HEK293T (cell line): ENCODE measurements at regions not wholly inside any gene's neighbourhood (a gene's known extent, or its start where the extent isn't known, plus 50 kb on each side); places are given as distances from the start of the nearest gene placed in this dataset.

Experiments
- CTCF ChIA-PET: fragments of 350-600 bp; formaldehyde crosslinking; extraction: SDS; loops from one replicate; lab custom pipeline; 2021; ENCODE audit warnings: antibody characterized with exemption, inconsistent platforms; lab: Yijun Ruan, JAX
- POLR2A ChIA-PET: fragments of 350-600 bp; formaldehyde crosslinking; extraction: SDS; loops from one replicate; lab custom pipeline; 2020; ENCODE audit warnings: antibody characterized with exemption, inconsistent platforms; lab: Yijun Ruan, JAX
- DNase-seq: peaks from one replicate; pipeline ENCODE4 v3.0.0; 2012; ENCODE audit warnings: mixed read lengths; ENCODE audit errors: extremely low spot score
- ARNT ChIP-seq: fragments of 450-650 bp; IDR thresholded peaks from 2 replicates; pipeline ENCODE4 v1.6.1; 2017; ENCODE audit warnings: mild to moderate bottlenecking
- BHLHE40 ChIP-seq: fragments of 450-650 bp; IDR thresholded peaks from 2 replicates; pipeline ENCODE4 v1.6.1; 2016; ENCODE audit warnings: mild to moderate bottlenecking, moderate library complexity, borderline replicate concordance
- CTBP1 ChIP-seq: fragments of 450-650 bp; IDR thresholded peaks from 2 replicates; pipeline ENCODE4 v1.6.1; 2016; ENCODE audit warnings: borderline replicate concordance
- ELF4 ChIP-seq: fragments of 450-650 bp; IDR thresholded peaks from 2 replicates; pipeline ENCODE4 v1.6.1; 2017; ENCODE audit warnings: antibody characterized with exemption
- FOXA1 ChIP-seq: fragments of 450-650 bp; IDR thresholded peaks from 2 replicates; pipeline ENCODE4 v1.6.1; 2016; ENCODE audit warnings: mild to moderate bottlenecking
- FOXK2 ChIP-seq: fragments of 450-650 bp; IDR thresholded peaks from 2 replicates; pipeline ENCODE4 v1.6.1; 2016; ENCODE audit warnings: mild to moderate bottlenecking
- FOXM1 ChIP-seq: fragments of 450-650 bp; IDR thresholded peaks from 2 replicates; pipeline ENCODE4 v1.6.1; 2017; ENCODE audit warnings: mild to moderate bottlenecking, borderline replicate concordance
- HDGF ChIP-seq: fragments of 450-650 bp; IDR thresholded peaks from 2 replicates; pipeline ENCODE4 v1.6.1; 2017; ENCODE audit warnings: antibody characterized with exemption, borderline replicate concordance
- L3MBTL2 ChIP-seq: fragments of 450-650 bp; conservative IDR thresholded peaks from 2 replicates; pipeline ENCODE4 v1.6.1; 2016; ENCODE audit warnings: mild to moderate bottlenecking
- LEF1 ChIP-seq: fragments of 450-650 bp; IDR thresholded peaks from 2 replicates; pipeline ENCODE4 v1.6.1; 2017; ENCODE audit warnings: mild to moderate bottlenecking, borderline replicate concordance
- NFRKB ChIP-seq: fragments of 450-650 bp; IDR thresholded peaks from 2 replicates; pipeline ENCODE4 v1.6.1; 2016; ENCODE audit warnings: mild to moderate bottlenecking, moderate library complexity
- SP1 ChIP-seq: fragments of 450-650 bp; IDR thresholded peaks from 2 replicates; pipeline ENCODE4 v1.6.1; 2017
- SUZ12 ChIP-seq: fragments of 450-650 bp; IDR thresholded peaks from 2 replicates; pipeline ENCODE4 v1.6.1; 2016; ENCODE audit warnings: mild to moderate bottlenecking
- TARDBP ChIP-seq: fragments of 450-650 bp; IDR thresholded peaks from 2 replicates; pipeline ENCODE4 v1.6.1; 2016
- ZNF384 ChIP-seq: fragments of 450-650 bp; IDR thresholded peaks from 2 replicates; pipeline ENCODE4 v1.6.1; 2016
- TF ChIP-seq, protein P1 (sequence below): fragments of 450-650 bp; IDR thresholded peaks from 2 replicates; pipeline ENCODE4 v1.6.1; 2016

DNA sequence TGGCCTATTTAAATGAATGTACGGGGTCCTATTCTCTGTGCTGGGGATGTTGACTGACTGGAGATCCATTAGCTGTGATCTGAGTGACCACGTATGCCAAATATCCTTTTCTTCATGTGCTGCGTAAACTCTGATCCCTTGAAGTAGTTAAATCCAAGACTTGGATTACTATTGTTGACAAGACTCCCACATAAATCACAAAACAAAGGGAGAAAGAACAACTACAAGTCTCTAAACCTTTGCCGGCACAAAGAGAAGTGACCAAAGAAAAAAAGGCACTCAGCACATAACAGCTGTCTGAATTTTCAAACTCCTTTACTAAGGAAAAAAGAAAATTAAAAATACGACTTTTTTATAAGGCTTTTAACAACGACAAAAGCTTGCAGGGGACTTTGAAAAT is 559.9 kb upstream of the CDH8 start:
- ChIA-PET POLR2A (no interaction called here), CTCF (no interaction called here)
- TF ChIP-seq ZNF384 (no peak), FOXK2 (no peak), NFRKB (no peak), ELF4 (no peak), TARDBP (no peak), FOXA1 (no peak), ARNT (no peak), SP1 (no peak), LEF1 (no peak)
- DNase-seq = no peak

GRCh38 chr16:62586128-62586862 is 550.1 kb upstream of the CDH8 start:
- no peak for DNase-seq
- CTCF ChIA-PET = no interaction called here
- TF ChIP-seq, protein P1, sequence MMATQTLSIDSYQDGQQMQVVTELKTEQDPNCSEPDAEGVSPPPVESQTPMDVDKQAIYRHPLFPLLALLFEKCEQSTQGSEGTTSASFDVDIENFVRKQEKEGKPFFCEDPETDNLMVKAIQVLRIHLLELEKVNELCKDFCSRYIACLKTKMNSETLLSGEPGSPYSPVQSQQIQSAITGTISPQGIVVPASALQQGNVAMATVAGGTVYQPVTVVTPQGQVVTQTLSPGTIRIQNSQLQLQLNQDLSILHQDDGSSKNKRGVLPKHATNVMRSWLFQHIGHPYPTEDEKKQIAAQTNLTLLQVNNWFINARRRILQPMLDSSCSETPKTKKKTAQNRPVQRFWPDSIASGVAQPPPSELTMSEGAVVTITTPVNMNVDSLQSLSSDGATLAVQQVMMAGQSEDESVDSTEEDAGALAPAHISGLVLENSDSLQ = no peak
- TF ChIP-seq L3MBTL2 (no peak), LEF1 (no peak), FOXM1 (no peak), NFRKB (no peak), HDGF (no peak), BHLHE40 (no peak), SUZ12 (no peak), ZNF384 (no peak)
- POLR2A ChIA-PET = no interaction called here

DNA sequence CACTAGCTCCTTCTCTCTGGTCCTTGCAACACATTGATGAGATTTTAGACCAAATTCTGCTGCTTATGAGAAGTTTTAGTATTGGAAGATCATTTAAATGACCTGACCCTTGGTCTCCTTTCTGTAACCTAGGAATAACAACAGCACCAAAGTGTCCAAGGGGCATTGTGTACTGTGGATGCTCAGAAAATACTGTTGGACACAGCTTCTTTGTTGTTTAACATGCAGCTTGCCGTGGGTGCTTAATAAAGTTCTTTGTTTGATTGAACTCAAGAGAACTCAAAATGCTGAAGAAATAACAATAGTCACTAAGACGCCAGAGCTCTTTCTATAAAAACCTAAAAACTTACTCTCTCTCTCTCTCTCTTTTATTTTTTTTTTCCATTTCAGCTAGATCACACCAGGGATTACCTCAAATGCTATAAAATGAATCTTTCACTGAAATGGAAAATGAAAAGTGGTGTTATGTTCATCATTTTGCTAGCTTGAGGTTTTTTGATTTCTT is 548.9 kb upstream of the CDH8 start:
- TF ChIP-seq CTBP1 (no peak), ARNT (no peak), LEF1 (no peak), ZNF384 (no peak), TARDBP (no peak), FOXM1 (no peak), SP1 (no peak), ELF4 (no peak), BHLHE40 (no peak), SUZ12 (no peak), HDGF (no peak), NFRKB (no peak), FOXK2 (no peak), L3MBTL2 (no peak), FOXA1 (no peak)
- TF ChIP-seq, protein P1 = no peak
- DNase-seq = no peak
- CTCF ChIA-PET = interaction anchor here (0.6 kb wide), 1 partner anchor 1585 kb away, joined by 4 read pairs; no protein-coding TSS in a partner anchor
- POLR2A ChIA-PET = no interaction called here

- POLR2A ChIA-PET = no interaction called here
- DNase-seq = no peak
- TF ChIP-seq, protein P1 = no peak
- TF ChIP-seq FOXK2 (no peak), LEF1 (no peak), CTBP1 (no peak), SP1 (no peak), TARDBP (no peak), L3MBTL2 (no peak), SUZ12 (no peak), FOXA1 (no peak), ELF4 (no peak), ZNF384 (no peak), ARNT (no peak), HDGF (no peak), BHLHE40 (no peak)
- CTCF ChIA-PET = no interaction called here
Observed at GRCh38 chr16:62583414-62583813, 547.2 kb upstream of the CDH8 start.

- no peak for DNase-seq
- TF ChIP-seq L3MBTL2 (no peak), NFRKB (no peak), BHLHE40 (no peak), SUZ12 (no peak)
- CTCF ChIA-PET = no interaction called here
- POLR2A ChIA-PET = no interaction called here
Observed at GRCh38 chr16:62573466-62573865, 537.2 kb upstream of the CDH8 start.

- no peak for DNase-seq
- CTCF ChIA-PET = no interaction called here
- no peak for TF ChIP-seq SUZ12
- TF ChIP-seq CTBP1 = no peak
- TF ChIP-seq NFRKB = no peak
- TF ChIP-seq ELF4 = no peak
- TF ChIP-seq, protein P1 = no peak
- no peak for TF ChIP-seq FOXK2
- TF ChIP-seq TARDBP = no peak
- TF ChIP-seq FOXM1 = no peak
- no peak for TF ChIP-seq ARNT
- TF ChIP-seq FOXA1 = no peak
- TF ChIP-seq SP1 = no peak
- TF ChIP-seq BHLHE40 = no peak
- no peak for TF ChIP-seq LEF1
- no peak for TF ChIP-seq HDGF
- TF ChIP-seq ZNF384 = no peak
- POLR2A ChIA-PET = no interaction called here
Observed at GRCh38 chr16:62568926-62569325, 532.7 kb upstream of the CDH8 start.
